ENCODE measurements at regions not wholly inside any gene's neighbourhood (a gene's known extent, or its start where the extent isn't known, plus 50 kb on each side); places are given as distances from the start of the nearest gene placed in this dataset.

GRCh38 chr18:51301376-51301775 is 103.9 kb upstream of the MEX3C start:
- TF ChIP-seq, protein P1, sequence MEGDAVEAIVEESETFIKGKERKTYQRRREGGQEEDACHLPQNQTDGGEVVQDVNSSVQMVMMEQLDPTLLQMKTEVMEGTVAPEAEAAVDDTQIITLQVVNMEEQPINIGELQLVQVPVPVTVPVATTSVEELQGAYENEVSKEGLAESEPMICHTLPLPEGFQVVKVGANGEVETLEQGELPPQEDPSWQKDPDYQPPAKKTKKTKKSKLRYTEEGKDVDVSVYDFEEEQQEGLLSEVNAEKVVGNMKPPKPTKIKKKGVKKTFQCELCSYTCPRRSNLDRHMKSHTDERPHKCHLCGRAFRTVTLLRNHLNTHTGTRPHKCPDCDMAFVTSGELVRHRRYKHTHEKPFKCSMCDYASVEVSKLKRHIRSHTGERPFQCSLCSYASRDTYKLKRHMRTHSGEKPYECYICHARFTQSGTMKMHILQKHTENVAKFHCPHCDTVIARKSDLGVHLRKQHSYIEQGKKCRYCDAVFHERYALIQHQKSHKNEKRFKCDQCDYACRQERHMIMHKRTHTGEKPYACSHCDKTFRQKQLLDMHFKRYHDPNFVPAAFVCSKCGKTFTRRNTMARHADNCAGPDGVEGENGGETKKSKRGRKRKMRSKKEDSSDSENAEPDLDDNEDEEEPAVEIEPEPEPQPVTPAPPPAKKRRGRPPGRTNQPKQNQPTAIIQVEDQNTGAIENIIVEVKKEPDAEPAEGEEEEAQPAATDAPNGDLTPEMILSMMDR (IDR thresholded peaks at IDR 0.05), result no peak
- TF ChIP-seq EP300 (IDR thresholded peaks at IDR 0.05), result no peak
